Astrocyte (in vitro differentiated cells and primary cell): ENCODE measurements at regions not wholly inside any gene's neighbourhood (a gene's known extent, or its start where the extent isn't known, plus 50 kb on each side); places are given as distances from the start of the nearest gene placed in this dataset.

Experiments used
- DNase-seq: peaks from one replicate; pipeline ENCODE4 v3.0.0-alpha.2; 2010; ENCODE audit warnings: low read depth
- FAIRE-seq: peaks from 2 replicates; lab custom pipeline; 2011; peaks lifted over from hg19 to GRCh38; lab: Jason Lieb, UNC
- H2AFZ ChIP-seq: 2 replicates; pipeline ENCODE4 v1.6.0; 2012; ENCODE audit warnings: low read depth, low read length, inconsistent platforms
- H3K27ac ChIP-seq: 2 replicates; pipeline ENCODE4 v1.5.1; 2011; ENCODE audit warnings: low read depth, low read length, inconsistent platforms
- H3K27me3 ChIP-seq: 2 replicates; pipeline ENCODE4 v1.6.0; 2011; ENCODE audit warnings: low read length, inconsistent platforms; ENCODE audit not compliant: insufficient read depth
- H3K36me3 ChIP-seq: 2 replicates; pipeline ENCODE4 v1.5.1; 2011; ENCODE audit warnings: low read length, inconsistent platforms; ENCODE audit not compliant: insufficient read depth
- H3K4me1 ChIP-seq: 2 replicates; pipeline ENCODE4 v1.5.1; 2011; ENCODE audit warnings: low read length, inconsistent platforms; ENCODE audit not compliant: insufficient read depth
- H3K4me2 ChIP-seq: 2 replicates; pipeline ENCODE4 v1.6.0; 2012; ENCODE audit warnings: low read length, inconsistent platforms
- H3K4me3 ChIP-seq: 2 replicates; pipeline ENCODE4 v1.5.1; 2011; ENCODE audit warnings: low read depth, mild to moderate bottlenecking, low read length, inconsistent platforms; ENCODE audit not compliant: insufficient read depth
- H3K79me2 ChIP-seq: 2 replicates; pipeline ENCODE4 v1.6.0; 2012; ENCODE audit warnings: mild to moderate bottlenecking, low read length, inconsistent platforms; ENCODE audit not compliant: insufficient read depth
- H3K9ac ChIP-seq: 2 replicates; pipeline ENCODE4 v1.6.0; 2012; ENCODE audit warnings: mild to moderate bottlenecking, low read length, inconsistent platforms
- H3K9me3 ChIP-seq: 2 replicates; pipeline ENCODE4 v1.5.1; 2012; ENCODE audit warnings: low read depth, mild to moderate bottlenecking, low read length, inconsistent platforms; ENCODE audit not compliant: insufficient read depth
- H4K20me1 ChIP-seq: 2 replicates; pipeline ENCODE4 v1.6.0; 2012; ENCODE audit warnings: low read length, inconsistent platforms; ENCODE audit not compliant: insufficient read depth
- H3K27ac Mint-ChIP-seq: one replicate; pipeline ENCODE4 v1.8.0; 2021; ENCODE audit warnings: mild to moderate bottlenecking, mixed read lengths; ENCODE audit not compliant: unreplicated experiment
- H3K27me3 Mint-ChIP-seq: one replicate; pipeline ENCODE4 v1.8.0; 2021; ENCODE audit warnings: low read depth, mixed read lengths; ENCODE audit not compliant: unreplicated experiment
- H3K36me3 Mint-ChIP-seq: one replicate; pipeline ENCODE4 v1.8.0; 2021; ENCODE audit warnings: low read depth, mixed read lengths; ENCODE audit not compliant: unreplicated experiment
- H3K4me1 Mint-ChIP-seq: one replicate; pipeline ENCODE4 v1.8.0; 2021; ENCODE audit warnings: low read depth, mixed read lengths; ENCODE audit not compliant: unreplicated experiment
- H3K4me3 Mint-ChIP-seq: one replicate; pipeline ENCODE4 v1.8.0; 2021; ENCODE audit warnings: mild to moderate bottlenecking, moderate library complexity, mixed read lengths; ENCODE audit not compliant: unreplicated experiment
- H3K9me3 Mint-ChIP-seq: one replicate; pipeline ENCODE4 v1.8.0; 2021; ENCODE audit warnings: mild to moderate bottlenecking, mixed read lengths; ENCODE audit not compliant: unreplicated experiment
- EZH2 ChIP-seq: IDR thresholded peaks from 2 replicates; pipeline ENCODE4 v1.6.1; 2012; ENCODE audit warnings: mild to moderate bottlenecking, low read length, inconsistent platforms; ENCODE audit not compliant: insufficient read depth
- TF ChIP-seq, protein P1 (sequence below): IDR thresholded peaks from 2 replicates; pipeline ENCODE4 v1.5.1; 2011; ENCODE audit warnings: low read depth, mild to moderate bottlenecking, inconsistent platforms, low read length, moderate library complexity; ENCODE audit not compliant: insufficient read depth

DNA sequence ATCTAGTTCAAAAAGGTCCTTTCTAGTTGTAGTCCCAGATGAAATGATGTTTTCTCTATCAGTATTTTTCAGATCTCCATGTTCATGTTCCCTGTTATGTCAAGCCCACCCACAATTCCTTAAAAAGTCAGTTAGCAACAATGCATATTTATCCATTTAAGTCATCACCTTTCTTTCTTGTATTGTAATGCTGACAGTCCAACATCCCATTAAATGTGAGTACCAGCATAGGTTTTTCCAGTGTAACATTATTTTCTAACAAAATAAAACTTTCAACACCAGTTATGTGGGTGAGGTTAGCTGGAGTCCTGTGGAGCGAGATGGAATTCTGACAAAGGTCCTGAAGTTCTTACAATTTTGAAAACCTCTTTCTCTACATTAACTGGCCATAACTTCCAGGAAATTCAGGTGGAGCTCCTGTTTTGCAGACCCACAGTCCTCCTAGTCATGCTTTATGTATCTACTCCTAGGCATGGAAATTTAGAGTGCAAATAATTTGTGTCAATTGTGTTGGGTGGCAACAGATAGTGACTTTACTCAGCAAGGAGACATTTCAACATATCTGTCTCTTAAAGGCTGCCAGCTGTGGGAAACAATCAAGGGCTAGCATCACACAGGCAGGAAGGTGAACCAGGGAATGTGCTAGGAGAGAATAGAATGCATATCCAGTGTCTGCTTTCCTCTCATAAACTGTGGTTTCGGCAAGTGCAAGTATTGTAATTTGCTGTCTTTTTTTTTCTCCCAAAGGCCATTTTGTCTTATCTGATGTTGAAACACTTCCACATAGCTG lies 162.6 kb downstream of the MTERF1 start:
- no peak for TF ChIP-seq EZH2
- TF ChIP-seq, protein P1, sequence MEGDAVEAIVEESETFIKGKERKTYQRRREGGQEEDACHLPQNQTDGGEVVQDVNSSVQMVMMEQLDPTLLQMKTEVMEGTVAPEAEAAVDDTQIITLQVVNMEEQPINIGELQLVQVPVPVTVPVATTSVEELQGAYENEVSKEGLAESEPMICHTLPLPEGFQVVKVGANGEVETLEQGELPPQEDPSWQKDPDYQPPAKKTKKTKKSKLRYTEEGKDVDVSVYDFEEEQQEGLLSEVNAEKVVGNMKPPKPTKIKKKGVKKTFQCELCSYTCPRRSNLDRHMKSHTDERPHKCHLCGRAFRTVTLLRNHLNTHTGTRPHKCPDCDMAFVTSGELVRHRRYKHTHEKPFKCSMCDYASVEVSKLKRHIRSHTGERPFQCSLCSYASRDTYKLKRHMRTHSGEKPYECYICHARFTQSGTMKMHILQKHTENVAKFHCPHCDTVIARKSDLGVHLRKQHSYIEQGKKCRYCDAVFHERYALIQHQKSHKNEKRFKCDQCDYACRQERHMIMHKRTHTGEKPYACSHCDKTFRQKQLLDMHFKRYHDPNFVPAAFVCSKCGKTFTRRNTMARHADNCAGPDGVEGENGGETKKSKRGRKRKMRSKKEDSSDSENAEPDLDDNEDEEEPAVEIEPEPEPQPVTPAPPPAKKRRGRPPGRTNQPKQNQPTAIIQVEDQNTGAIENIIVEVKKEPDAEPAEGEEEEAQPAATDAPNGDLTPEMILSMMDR, result no peak
- H3K27ac Mint-ChIP-seq, result no peak overlapping the region
- peak; percentile 26 for DNase-seq

DNA sequence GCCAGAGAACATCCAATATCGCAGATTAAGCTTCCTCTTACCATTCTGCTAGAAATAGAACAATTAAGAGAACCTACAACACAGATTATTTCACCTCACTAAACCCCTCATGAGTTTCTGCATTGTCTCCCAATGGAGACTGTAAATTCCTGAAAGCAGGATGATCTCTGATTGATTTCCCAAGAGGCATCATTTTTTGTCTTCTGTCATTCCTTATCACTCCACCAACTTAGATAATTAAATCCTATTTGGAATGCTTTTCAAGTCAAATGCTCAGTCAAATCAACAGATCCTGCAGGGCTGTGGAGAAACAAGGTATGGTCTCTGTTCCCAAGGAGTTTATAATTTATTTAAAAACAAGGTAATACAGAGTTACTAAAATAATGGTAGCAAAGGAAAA lies 161.5 kb downstream of the MTERF1 start:
- H3K27ac Mint-ChIP-seq, result no peak overlapping the region
- no peaks in the 10 kb centered on the region for H3K27me3 Mint-ChIP-seq

More for the DNA sequence above, 162.6 kb downstream of the MTERF1 start:
- no peaks in the 10 kb centered on the region for H4K20me1 ChIP-seq
- H3K79me2 ChIP-seq, result no peaks in the 10 kb centered on the region
- peaks cover 9% of the 10 kb centered on the region for H3K4me1 ChIP-seq
- H3K9ac ChIP-seq, result no peak overlapping the region
- no peaks in the 10 kb centered on the region for H3K36me3 ChIP-seq
- no peaks in the 10 kb centered on the region for H3K36me3 Mint-ChIP-seq
- H3K27ac ChIP-seq, result no peak overlapping the region
- no peaks in the 10 kb centered on the region for H3K9me3 ChIP-seq
- peaks cover 6% of the 10 kb centered on the region for H3K4me1 Mint-ChIP-seq
- H3K4me3 ChIP-seq, result no peak overlapping the region
- H2AFZ ChIP-seq, result no peak overlapping the region
- FAIRE-seq, result no peak
- no peaks in the 10 kb centered on the region for H3K27me3 ChIP-seq
- no peaks in the 10 kb centered on the region for H3K9me3 Mint-ChIP-seq
- no peak overlapping the region for H3K4me3 Mint-ChIP-seq
- H3K4me2 ChIP-seq, result peak overlapping the region; percentile 31
- H3K27me3 Mint-ChIP-seq, result no peaks in the 10 kb centered on the region

More for the DNA sequence above, 161.5 kb downstream of the MTERF1 start:
- Histone ChIP-seq H3K4me3 (no peak overlapping the region), H3K9me3 (no peaks in the 10 kb centered on the region), H3K79me2 (no peaks in the 10 kb centered on the region), H3K9ac (no peak overlapping the region), H3K4me2 (no peak overlapping the region), H4K20me1 (no peaks in the 10 kb centered on the region), H2AFZ (no peak overlapping the region), H3K36me3 (no peaks in the 10 kb centered on the region), H3K27ac (no peak overlapping the region), H3K4me1 (peaks cover 9% of the 10 kb centered on the region), H3K27me3 (no peaks in the 10 kb centered on the region)
- TF ChIP-seq EZH2, result no peak
- TF ChIP-seq, protein P1, result no peak
- no peaks in the 10 kb centered on the region for H3K36me3 Mint-ChIP-seq
- peaks cover 3% of the 10 kb centered on the region for H3K4me1 Mint-ChIP-seq
- no peak for FAIRE-seq
- no peak overlapping the region for H3K4me3 Mint-ChIP-seq
- DNase-seq, result no peak
- no peaks in the 10 kb centered on the region for H3K9me3 Mint-ChIP-seq
